ENCODE measurements at regions not wholly inside any gene's neighbourhood (a gene's known extent, or its start where the extent isn't known, plus 50 kb on each side); places are given as distances from the start of the nearest gene placed in this dataset.
"Not testable (repeated sequence)": the region's sequence is repeated elsewhere in the genome, so short reads cannot be mapped to it uniquely, and the experiment has no call there.

GRCh38 chr21:5098010-5098743 is 5423.2 kb upstream of the TPTE start:
- DNase-seq (ENCODE audit: extremely low read depth in 1 of 11, low read depth in 9 of 11, low spot score in 4 of 11): not testable (repeated sequence)

DNA sequence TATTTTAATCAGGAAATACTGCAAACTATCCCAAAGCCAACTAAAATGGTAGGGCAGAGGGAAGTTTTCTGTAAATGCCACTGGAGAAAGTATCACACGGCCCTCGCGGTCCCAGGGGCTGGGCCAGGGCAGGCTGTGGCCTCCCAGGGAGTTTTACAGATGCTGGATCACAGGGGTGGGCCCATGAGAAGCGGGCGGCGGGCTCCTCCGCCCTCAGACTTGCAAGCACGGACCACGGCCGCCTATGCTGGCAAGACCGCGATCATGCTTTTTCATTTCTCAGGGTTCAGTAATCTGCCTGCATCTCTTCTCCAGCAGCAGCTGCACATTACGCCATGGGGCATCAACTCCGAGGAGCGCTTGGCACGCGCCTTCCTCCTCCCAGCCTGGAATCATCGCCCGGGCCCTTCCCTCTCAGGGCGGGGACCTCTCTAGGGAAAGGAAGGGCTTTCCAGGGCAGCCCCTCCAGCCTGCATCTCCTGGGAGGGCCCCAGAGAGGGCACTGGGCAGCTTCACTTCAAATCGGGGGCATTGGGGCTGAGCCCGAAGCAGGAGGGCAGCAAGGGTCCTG is 5420.7 kb upstream of the TPTE start:
- DNase-seq (ENCODE audit: extremely low read depth in 1 of 11, low read depth in 9 of 11, low spot score in 4 of 11): not testable (repeated sequence)

GRCh38 chr21:5101749-5102148 is 5419.6 kb upstream of the TPTE start:
- DNase-seq (ENCODE audit: extremely low read depth in 1 of 11, low read depth in 9 of 11, low spot score in 4 of 11): not testable (repeated sequence)

DNA sequence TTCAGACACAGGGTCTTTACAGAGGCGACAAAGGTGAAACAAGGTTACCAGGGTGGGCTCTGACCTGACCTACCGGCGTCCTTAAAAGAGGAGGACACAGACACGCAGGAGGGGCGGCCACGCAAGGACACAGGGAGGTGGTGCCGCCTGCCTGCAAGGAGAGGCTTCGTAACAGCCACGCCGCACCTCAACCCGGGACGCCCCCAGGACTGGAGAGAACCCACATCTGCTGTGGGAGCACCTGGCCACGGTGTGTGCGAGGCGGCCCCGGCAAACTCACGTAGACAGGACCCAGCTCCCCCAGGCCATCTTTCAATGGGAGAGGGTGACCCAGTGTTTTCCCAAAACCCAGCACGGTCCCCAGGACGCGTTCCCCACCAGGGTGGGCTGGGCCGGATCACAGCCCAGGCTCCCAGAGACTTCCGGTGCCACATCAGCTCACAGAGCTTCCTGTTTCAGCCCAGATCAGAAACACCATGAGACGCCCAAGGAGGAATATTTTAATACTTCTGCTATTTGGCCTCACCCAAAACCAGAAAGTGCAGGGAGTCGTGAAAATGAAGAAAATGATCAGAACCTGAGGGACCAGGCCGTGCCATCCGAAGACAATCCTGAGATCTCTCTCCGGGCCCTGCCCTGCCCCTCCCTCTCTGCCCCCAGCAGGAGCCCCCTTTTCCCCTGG is 5417.4 kb upstream of the TPTE start:
- DNase-seq (ENCODE audit: extremely low read depth in 1 of 11, low read depth in 9 of 11, low spot score in 4 of 11): not testable (repeated sequence)

- DNase-seq (ENCODE audit: extremely low read depth in 1 of 11, low read depth in 9 of 11, low spot score in 4 of 11): not testable (repeated sequence)
Observed at GRCh38 chr21:5104562-5104928, 5416.8 kb upstream of the TPTE start.

DNA sequence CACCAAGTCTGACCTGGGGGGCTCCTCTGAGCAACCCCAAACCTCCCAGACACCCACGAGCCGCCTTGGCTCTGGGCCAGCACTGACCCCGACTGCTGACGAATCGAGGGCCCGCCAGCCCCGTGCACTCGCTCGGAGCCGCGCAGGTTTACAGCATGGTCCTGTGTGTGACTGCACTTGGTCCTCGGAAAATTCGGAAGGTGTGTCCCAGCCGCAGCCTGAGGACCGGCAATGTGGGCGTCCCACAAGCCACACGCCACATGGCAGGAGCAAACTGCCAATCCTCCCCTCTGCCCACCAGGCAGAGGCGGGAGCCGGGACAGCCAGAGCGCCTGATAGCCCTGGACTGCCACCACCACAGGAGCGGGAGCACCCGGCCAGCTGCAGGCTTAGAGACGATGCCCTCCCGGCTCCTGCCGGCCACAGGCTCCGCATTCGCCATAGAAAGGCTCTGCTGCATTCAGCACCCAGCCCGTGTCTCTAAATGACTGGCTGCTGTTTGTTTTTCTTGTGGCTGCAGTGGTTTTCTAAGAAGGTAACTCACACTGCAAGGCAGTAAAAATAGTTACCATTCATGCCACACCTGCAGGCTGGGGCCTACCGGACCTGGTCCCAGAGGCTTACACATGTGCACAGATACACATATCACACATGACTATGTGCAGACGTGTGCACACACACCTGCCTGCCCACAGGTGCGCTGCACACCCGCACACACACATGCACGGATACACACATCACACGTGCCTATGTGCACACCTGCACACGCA is 5415.3 kb upstream of the TPTE start:
- DNase-seq (ENCODE audit: extremely low read depth in 1 of 11, low read depth in 9 of 11, low spot score in 4 of 11): not testable (repeated sequence)

DNA sequence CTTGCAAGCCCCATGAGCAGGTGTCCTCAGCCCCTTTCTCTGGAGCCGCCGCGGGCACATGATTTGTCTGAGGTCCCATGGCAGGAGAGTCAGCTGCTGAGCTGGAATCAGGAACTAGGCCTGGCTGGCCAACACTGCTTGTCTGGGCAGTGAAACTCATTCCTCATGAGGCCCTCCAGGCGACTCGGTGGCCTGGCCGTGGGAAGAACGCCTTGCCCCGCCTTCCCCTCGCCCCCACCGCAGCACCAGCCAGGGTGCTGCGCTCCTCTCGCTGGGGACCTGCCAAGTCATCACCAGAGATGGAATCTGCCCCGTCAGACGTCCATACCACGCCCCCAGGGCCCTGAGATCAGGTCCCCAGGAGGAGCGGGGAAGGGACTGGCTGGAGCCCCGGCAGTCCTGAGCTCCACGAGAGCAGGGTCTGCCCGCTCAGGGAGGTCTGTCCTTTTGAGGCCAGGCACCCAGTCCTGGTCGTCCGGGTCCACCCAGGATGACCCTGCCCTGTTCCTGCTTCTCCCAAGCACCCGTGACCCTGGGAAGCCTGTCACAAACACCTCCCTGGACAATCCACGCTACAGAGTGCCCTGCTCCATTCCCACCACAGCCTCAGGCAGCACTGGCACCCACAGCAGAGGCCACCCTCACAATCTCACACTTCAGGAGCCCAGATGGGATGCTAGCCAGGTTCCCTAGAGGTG is 5414.5 kb upstream of the TPTE start:
- not testable (repeated sequence) for DNase-seq (ENCODE audit: extremely low read depth in 1 of 11, low read depth in 9 of 11, low spot score in 4 of 11)

DNA sequence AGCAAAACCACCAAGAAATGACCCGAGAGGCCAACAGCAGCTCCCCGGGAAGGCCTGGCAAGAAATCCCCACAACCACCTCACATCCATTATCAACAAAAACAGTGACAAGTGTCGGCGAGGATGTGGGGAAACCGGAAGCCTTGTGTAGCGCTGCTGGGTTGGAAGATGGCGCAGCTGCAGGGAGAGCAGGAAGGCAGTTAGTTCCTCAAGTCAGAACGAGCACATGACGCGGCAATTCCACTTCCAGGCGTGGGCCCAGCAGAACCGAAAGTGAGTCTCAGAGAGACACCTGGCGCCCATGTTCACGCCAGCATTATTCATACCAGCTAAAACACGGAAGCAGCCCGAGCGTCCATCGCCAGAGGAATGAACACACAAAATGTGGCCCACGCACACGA is 5413.7 kb upstream of the TPTE start:
- not testable (repeated sequence) for DNase-seq (ENCODE audit: extremely low read depth in 1 of 11, low read depth in 9 of 11, low spot score in 4 of 11)

DNA sequence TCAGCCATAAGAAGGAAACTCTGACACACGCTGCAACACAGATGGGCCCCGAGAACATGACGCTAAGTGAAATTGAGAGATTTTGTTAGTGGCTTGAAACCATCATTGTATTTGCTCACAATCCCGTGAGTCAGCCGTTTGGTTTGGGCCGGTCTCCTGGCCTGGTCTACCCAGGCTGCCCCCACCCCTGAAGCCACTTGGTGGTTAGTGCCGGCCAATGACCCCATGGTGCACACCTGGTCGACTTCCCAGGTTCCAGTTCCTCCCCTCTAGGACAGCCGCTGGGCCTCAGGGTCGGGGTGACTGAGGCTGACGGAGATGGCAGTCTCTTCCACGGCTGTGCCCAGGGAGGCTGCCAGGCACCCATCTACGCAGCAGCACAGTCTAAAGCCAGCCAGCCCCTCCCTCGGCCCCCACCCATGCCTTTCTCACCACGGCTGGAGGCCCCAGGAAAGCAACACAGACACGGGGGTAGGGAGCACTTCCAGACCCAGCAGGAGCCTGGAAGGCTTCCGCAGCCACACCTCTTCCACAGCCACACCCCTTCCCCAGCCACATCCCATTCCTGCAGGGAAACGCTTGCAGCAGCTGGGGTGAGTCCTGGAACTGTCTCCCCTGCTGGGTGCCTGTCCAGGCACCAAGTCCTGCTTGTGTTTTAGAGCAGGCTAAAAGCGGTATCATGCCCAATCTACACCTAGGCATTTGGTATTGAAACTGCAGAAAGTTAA is 5413.2 kb upstream of the TPTE start:
- not testable (repeated sequence) for DNase-seq (ENCODE audit: extremely low read depth in 1 of 11, low read depth in 9 of 11, low spot score in 4 of 11)

GRCh38 chr21:5111197-5111596 is 5410.2 kb upstream of the TPTE start:
- DNase-seq (ENCODE audit: extremely low read depth in 1 of 11, low read depth in 9 of 11, low spot score in 4 of 11): not testable (repeated sequence)

GRCh38 chr21:5113092-5113491 is 5408.3 kb upstream of the TPTE start:
- DNase-seq (ENCODE audit: extremely low read depth in 1 of 11, low read depth in 9 of 11, low spot score in 4 of 11): not testable (repeated sequence)

- DNase-seq (ENCODE audit: extremely low read depth in 1 of 11, low read depth in 9 of 11, low spot score in 4 of 11): not testable (repeated sequence)
Observed at GRCh38 chr21:5114468-5114867, 5406.9 kb upstream of the TPTE start.

- not testable (repeated sequence) for DNase-seq (ENCODE audit: extremely low read depth in 1 of 11, low read depth in 9 of 11, low spot score in 4 of 11)
Observed at GRCh38 chr21:5114893-5115645, 5406.3 kb upstream of the TPTE start.

DNA sequence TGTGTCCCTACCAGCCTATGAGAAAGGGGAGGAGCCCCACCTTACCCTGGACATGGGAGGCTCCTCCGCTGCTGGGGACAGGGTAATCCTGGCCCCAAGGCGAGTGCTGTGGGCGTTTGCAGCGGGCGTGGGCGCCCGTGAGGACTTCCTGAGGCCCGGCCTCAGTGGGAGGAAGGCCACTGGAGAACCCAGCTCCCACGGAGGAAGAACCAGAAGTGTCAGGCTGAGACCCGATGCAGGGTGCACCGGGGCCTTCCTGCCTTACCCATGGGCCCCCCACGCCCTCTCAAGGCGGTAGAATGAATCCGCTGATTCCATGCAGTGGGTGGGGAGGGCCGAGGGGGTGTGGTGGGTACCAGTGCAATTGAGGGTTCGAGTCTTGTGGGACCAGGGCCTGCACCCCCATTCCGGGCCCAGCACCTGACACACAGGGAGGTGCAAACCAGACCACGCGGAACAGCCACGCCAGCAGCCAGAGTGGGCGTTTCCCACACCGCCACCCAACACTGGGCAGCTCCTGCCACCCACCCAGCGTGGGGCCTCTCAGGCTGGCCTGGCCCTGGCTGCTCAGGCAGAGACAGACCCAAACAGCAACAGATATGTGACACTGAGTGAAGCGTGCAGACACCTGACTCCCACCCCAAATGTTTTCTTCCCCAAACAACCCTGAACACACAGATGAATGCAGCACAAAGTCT is 5405.6 kb upstream of the TPTE start:
- not testable (repeated sequence) for DNase-seq (ENCODE audit: extremely low read depth in 1 of 11, low read depth in 9 of 11, low spot score in 4 of 11)

DNA sequence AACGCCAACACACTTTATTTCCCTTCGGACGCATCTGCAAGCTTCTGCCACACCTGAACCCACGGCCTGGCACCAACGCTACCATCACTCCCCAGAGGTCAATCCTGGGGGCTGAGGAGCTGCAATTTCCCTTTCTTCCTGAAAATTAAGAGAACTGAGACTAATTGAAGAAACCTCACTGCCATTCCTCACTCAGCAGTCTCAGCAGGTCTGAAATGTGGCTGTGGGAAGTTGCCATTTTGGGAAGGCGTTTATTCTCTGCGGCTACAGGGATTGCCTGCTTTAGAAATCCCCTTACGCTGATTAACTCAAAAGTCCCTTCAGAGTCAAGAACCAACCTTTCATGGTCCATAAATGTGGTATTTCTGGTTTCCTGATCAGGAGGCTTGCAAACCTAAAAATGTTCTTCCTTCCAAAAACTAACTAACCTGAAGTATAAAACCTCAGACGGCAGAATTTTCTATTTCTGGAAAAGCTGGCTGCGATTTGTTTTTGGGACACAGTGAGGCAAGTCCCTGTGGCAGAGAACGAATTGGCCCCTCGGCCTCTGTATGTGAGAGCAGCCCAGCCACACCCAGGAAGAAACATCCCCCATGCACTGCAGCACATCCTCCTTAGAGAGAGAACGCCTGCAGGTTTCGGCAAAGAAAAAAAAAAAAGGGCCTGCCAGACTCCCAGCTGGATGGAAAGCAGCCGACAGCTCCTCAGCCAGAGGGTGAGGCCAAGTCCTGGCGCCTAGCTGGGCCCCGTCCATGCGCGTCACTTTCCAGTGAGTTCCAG is 5404.8 kb upstream of the TPTE start:
- DNase-seq (ENCODE audit: extremely low read depth in 1 of 11, low read depth in 9 of 11, low spot score in 4 of 11): not testable (repeated sequence)

DNA sequence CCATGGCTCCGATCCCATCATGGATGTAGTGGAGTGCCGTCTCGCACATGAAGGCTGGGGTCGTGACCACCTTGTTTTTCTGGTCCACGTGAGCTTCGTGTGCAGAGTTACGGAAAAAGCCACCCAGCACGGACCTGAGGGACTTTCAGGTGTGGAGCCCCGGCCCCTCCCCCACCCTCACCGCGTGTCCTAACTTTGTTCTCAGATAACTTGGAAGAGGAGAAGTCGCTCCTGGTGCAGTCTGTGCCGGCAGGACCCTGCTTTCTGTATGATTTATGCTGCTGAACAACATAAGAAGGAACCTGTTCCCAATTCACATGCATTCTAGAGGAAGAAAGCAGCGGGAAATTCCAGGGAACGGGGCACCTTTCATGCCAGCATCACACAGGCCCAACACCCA is 5404.2 kb upstream of the TPTE start:
- not testable (repeated sequence) for DNase-seq (ENCODE audit: extremely low read depth in 1 of 11, low read depth in 9 of 11, low spot score in 4 of 11)

Measured in renal cortex interstitium (tissue), 11 donors.